Activated naive CD4-positive, alpha-beta T cell treated with anti-CD3 and anti-CD28 coated beads, Interleukin-2, amount 50 U/mL, for 16 hours (primary cell): ENCODE measurements at regions not wholly inside any gene's neighbourhood (a gene's known extent, or its start where the extent isn't known, plus 50 kb on each side); places are given as distances from the start of the nearest gene placed in this dataset.
"Not testable (repeated sequence)": the region's sequence is repeated elsewhere in the genome, so short reads cannot be mapped to it uniquely, and the experiment has no call there.

Experiments
- DNase-seq: peaks from one replicate; pipeline ENCODE4 v3.0.0-alpha.2; 2020

DNA sequence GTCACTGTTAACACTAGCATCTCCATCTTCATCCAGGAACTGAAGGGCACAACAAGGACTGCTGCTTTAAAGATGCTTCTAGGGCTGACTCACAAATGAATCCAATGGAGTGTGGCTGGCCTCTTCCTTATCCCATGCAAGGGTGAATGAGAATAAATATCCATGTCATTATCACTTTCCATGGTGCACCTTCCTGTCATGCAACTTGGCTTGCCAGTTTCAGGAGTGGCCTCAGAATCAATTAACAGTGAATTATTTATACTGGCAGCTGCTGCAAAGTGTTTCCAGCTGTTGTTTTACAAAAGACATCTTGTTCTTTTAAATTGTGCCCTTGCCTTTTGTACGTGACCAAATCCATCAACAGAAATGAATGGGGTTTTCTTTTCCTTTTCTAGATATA is 499.3 kb upstream of the TMEM132C start:
- no peak for DNase-seq

DNA sequence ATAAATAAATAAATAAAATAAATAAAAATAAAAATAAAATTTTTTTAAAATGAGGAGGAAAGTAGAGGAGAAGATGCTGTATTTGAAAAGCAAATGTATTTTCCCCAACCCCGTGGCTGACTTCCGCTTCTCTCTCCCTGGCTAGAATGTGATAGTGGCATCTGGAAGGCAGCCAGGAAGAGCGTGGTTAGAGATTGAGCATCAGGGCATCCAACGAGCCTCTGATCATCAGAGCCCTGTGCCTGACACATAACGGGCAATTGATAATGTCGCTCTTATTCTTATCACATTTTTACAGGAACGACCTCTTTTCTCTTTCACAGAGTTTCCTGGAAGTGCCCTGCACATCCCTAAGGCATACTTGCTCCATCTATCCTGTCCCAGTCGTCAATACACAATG is 496.9 kb upstream of the TMEM132C start:
- no peak for DNase-seq

- DNase-seq, result no peak
These were observed 495.4 kb upstream of the TMEM132C start for GRCh38 chr12:127771546-127771945.

GRCh38 chr12:127773520-127773919 is 493.4 kb upstream of the TMEM132C start:
- no peak for DNase-seq

GRCh38 chr12:127774828-127775227 is 492.1 kb upstream of the TMEM132C start:
- DNase-seq, result no peak

DNA sequence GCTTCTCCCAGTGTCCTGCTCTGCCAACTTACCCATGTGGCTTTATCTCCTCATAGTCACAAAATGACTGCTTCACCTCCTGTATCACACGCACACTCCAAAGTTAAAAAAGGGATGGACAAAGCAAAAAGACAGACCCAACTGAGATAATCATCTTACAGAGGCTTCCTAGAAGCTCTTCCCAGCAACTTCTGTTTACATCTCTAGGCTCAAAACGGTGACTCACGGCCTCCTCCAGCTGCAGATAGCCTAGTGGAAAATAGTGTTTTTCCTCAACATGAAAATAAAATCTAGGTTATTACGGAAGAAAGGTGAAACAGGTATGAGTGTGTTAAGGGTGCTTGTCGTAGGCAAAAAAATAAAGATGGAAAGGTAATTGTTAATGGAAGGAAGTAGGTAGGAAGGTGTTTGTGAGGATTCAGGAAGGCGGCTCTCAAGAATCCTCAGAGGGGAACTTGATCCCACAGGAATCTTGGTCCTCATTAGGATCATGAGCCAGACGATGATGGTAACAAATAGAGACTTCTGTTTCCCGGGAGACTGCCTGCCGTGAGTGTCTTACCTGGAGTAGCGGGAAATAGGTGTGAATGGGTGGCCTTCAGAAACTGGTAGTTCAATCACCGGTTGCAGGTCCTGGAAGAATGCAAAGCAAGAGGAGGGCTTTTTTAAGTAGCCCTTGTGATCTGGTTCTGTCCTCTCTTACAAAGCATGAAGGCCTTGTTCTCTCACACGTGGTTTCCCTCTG is 487.5 kb upstream of the TMEM132C start:
- DNase-seq, result no peak

GRCh38 chr12:127780881-127781280 is 486.1 kb upstream of the TMEM132C start:
- DNase-seq, result no peak

DNA sequence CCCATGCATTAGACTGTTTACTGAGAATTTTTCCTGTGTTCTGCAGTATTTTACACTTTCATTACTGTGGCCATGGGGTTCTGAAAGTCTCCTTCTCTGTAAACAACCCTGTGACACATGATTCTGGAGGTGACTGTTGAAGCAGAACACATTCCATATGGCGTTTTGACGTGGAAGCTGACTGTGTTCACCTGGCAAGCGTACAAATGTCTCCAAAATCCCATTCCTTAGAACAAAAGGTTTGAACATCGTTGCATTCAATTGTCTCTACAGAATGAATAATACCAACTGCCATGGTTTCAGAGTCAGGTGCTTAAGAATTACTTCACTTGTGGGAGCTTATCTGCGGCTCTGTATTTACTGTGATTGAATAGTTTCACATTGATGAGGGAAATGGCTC is 485.6 kb upstream of the TMEM132C start:
- DNase-seq, result no peak

- no peak for DNase-seq
These were observed 481.4 kb upstream of the TMEM132C start for GRCh38 chr12:127785540-127785939.

GRCh38 chr12:127785986-127786590 is 480.9 kb upstream of the TMEM132C start:
- no peak for DNase-seq

DNA sequence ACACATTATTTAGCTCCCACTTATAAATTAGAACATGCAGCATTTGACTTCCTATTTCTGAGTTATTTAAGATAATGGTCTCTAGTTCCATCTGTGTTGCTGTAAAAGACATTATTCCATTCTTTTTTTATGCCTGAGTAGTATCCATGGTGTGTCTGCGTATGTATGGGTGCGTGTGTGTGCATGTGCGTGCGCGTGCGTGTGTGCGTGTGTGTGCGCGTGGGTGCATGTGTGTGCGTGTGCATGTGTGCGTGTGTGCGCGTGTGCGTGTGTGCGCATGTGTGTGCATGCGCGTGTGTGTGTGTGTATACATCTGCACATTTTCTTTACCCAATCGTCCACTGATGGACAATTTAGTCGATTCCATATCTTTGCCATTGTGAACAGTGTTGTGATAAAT is 479.4 kb upstream of the TMEM132C start:
- no peak for DNase-seq

DNA sequence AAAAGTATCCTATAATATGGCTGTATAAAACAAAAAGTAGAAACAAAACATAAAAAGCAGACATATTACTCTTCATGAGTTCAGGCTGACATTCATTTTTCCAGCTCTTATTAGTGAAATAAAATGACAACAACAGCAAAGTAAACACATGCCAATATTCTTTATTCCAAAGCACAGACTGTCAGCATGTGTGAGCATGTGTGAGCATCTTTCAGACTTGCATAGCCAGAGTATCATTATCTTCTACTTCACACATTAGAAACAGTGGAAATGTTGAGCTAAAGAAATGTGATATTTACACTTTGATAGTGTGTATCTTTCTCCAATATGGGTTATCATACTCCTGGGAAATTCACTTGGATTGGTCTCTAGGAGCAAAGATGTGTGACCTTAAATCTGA is 476.6 kb upstream of the TMEM132C start:
- DNase-seq, result no peak

DNA sequence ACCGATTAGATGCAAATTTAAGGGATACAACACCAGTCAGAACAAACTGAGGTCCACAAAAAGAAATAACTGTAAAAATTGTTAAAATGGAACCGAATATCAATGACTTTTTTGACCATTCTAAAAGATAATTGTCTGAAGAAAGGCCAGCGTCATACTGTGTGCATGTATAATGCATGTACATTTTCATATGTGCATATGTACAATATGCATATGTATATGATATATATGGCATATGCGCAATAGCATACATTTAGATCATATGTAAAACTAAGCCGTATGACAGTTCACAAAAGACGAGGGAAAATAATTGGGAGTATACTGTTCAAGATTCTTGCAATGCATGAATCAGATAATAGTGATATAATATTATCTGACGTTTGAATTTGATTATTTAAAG is 475.8 kb upstream of the TMEM132C start:
- DNase-seq, result no peak

- no peak for DNase-seq
These were observed 469.1 kb upstream of the TMEM132C start for GRCh38 chr12:127797918-127798317.

DNA sequence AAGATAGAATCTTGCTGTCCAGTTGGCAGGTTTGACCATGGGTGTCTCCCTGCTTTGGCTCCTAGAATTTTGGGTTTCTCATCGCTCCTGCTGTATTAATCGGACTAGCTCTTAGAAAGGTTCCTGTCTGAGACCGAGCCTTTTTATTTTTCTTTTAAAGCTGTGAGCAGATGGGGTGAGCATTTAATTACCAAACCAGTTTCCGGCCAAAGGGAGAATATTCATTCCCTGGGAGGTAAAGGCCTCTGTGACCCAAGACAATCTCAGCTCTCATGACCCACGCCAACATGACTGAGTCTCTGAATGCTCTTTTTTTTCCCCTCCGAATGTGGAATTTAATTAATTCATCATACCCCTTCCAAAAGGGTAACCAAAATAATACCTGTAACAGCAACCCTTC is 464.7 kb upstream of the TMEM132C start:
- DNase-seq, result no peak

GRCh38 chr12:127803545-127803944 is 463.4 kb upstream of the TMEM132C start:
- DNase-seq, result no peak

DNA sequence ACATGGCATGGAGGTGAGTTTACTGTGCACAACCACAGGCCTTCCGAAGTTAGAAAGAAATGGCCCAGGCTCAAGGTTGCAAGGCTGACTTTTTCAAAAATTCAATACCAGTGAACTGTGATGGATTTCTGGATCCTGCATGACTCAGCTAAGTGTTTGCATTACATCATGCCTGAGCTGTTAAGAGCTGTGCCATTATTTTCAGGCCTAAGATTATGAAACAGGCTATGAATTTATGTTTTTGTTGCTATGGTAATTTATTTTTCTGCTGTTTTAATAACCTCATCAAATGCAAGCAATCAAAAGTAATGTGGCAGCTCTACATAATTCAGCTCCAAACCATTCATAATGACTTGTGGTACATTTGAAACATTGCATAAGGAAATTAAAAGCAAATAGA is 457.7 kb upstream of the TMEM132C start:
- no peak for DNase-seq

GRCh38 chr12:127810041-127810440 is 456.9 kb upstream of the TMEM132C start:
- no peak for DNase-seq

DNA sequence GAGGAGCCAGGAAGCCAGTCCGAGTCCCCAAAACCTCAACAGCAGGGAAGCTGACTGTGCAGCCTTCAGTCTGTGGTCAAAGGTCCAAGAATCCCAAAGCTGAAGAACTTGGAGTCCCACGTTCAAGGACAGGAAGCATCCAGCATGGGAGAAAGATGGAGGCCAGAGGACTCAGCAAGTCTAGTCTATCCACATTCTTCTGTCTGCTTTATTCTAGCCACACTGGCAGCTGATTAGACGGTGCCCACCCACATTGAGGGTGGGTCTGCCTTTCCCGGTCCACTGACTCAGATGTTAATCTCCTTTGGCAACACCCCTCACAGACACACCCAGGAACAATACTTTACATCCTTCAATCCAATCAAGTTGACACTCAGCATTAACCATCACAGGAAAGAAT is 456.5 kb upstream of the TMEM132C start:
- not testable (repeated sequence) for DNase-seq

GRCh38 chr12:127811988-127812387 is 455.0 kb upstream of the TMEM132C start:
- no peak for DNase-seq

- no peak for DNase-seq
These were observed 453.8 kb upstream of the TMEM132C start for GRCh38 chr12:127813147-127813546.

DNA sequence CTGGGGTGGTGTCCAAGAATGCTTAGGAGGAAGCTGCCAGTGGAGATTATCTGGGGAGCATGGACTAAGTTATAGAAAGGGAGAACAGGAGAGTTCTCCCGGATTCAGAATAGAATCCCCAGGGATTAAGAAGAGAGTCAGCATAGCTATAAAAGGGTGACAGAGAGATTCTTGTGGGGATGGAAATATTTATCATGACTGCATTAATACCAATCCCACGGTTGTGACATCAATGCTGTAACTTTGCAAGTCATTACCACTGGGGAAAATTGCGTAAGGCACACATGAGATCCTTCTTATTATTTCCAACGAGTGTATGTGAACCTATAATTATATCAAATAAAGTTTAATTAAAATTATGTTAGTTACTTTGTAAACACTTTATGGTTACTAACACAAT is 447.9 kb upstream of the TMEM132C start:
- DNase-seq, result no peak

GRCh38 chr12:127820271-127820670 is 446.7 kb upstream of the TMEM132C start:
- DNase-seq, result no peak

DNA sequence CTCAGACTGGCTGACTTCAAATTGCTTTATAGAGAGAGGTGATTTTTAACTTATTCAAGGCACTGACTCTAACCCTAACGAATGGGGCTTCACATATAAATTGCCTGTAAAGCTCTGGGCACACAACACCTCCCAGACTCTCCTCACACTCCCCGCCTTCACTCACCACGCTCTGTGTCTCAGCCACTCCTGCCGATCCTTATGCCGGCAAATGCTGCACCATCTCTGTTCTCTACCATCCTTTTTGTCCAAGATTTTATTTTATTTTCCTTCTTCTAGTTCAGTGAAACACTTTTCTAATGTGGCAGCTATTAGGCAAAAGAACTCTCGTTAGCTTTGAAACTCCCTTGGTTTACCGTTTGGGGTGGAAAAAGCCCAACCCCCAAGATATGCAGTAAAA is 446.1 kb upstream of the TMEM132C start:
- no peak for DNase-seq

GRCh38 chr12:127822809-127823411 is 444.1 kb upstream of the TMEM132C start:
- DNase-seq, result no peak
